HG02763 (cell line): ENCODE measurements at regions not wholly inside any gene's neighbourhood (a gene's known extent, or its start where the extent isn't known, plus 50 kb on each side); places are given as distances from the start of the nearest gene placed in this dataset.
"Not testable (repeated sequence)": the region's sequence is repeated elsewhere in the genome, so short reads cannot be mapped to it uniquely, and the experiment has no call there.

Experiments
- ATAC-seq: cut with Tn5 transposase; IDR thresholded peaks from one replicate; pipeline ENCODE4 v1.9.1; 2021; ENCODE audit warnings: mild to moderate bottlenecking, moderate library complexity; ENCODE audit not compliant: unreplicated experiment

- no peak for ATAC-seq
These were observed 150.2 kb upstream of the LRRC3B start for GRCh38 chr3:26472345-26472744.

GRCh38 chr3:26474706-26475105 lies 147.9 kb upstream of the LRRC3B start:
- no peak for ATAC-seq

- ATAC-seq, result no peak
These were observed 142.2 kb upstream of the LRRC3B start for GRCh38 chr3:26480377-26480776.

- ATAC-seq, result no peak
These were observed 138.4 kb upstream of the LRRC3B start for GRCh38 chr3:26484140-26484539.

GRCh38 chr3:26498271-26498670 lies 124.3 kb upstream of the LRRC3B start:
- no peak for ATAC-seq

GRCh38 chr3:26505399-26505798 lies 117.2 kb upstream of the LRRC3B start:
- ATAC-seq, result no peak

- not testable (repeated sequence) for ATAC-seq
These were observed 108.0 kb upstream of the LRRC3B start for GRCh38 chr3:26514445-26515029.

GRCh38 chr3:26515351-26515750 lies 107.2 kb upstream of the LRRC3B start:
- ATAC-seq, result no peak

- ATAC-seq, result no peak
These were observed 101.3 kb upstream of the LRRC3B start for GRCh38 chr3:26521261-26521660.

- ATAC-seq, result no peak
These were observed 99.7 kb upstream of the LRRC3B start for GRCh38 chr3:26522919-26523318.

GRCh38 chr3:26525013-26525412 lies 97.6 kb upstream of the LRRC3B start:
- no peak for ATAC-seq

- no peak for ATAC-seq
These were observed 87.4 kb upstream of the LRRC3B start for GRCh38 chr3:26535151-26535550.

GRCh38 chr3:26536955-26537354 lies 85.6 kb upstream of the LRRC3B start:
- no peak for ATAC-seq

GRCh38 chr3:26550413-26550812 lies 72.2 kb upstream of the LRRC3B start:
- ATAC-seq, result no peak

- ATAC-seq, result no peak
These were observed 65.9 kb upstream of the LRRC3B start for GRCh38 chr3:26556637-26557036.

- no peak for ATAC-seq
These were observed 64.3 kb upstream of the LRRC3B start for GRCh38 chr3:26558257-26558656.

GRCh38 chr3:26559227-26559626 lies 63.3 kb upstream of the LRRC3B start:
- ATAC-seq, result no peak

- ATAC-seq, result no peak
These were observed 62.5 kb upstream of the LRRC3B start for GRCh38 chr3:26560081-26560480.

GRCh38 chr3:26562021-26562768 lies 60.4 kb upstream of the LRRC3B start:
- ATAC-seq, result no peak
